ENCODE measurements at regions not wholly inside any gene's neighbourhood (a gene's known extent, or its start where the extent isn't known, plus 50 kb on each side); places are given as distances from the start of the nearest gene placed in this dataset.

DNA sequence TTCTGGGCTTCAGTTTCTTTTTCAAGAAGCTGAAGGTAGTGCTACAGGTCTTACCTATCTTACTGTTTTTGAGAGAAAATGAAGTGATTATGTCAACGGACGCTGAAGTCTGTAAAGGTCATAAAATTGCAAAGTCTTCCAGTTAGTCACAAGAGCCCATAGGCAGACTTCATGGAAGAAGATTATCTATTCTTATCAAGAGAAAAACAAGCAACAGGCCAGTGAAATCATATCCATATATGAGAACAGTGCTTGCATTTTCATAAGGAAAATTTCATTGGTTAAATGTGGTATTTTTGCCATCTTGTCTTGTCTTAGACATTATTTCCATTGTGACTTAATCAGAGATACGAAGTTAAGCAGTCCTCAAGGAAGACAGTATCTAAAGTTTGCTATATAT lies 412.7 kb upstream of the SEL1L start:
- TF ChIP-seq EZH2 (IDR thresholded peaks at IDR 0.05; ENCODE audit: insufficient read depth, poor library complexity, severe bottlenecking) (no peak), EZH2phosphoT487 (IDR thresholded peaks at IDR 0.05; ENCODE audit: insufficient read depth, low read depth) (no peak)
